DND-41 (cell line): ENCODE measurements at regions not wholly inside any gene's neighbourhood (a gene's known extent, or its start where the extent isn't known, plus 50 kb on each side); places are given as distances from the start of the nearest gene placed in this dataset.

Experiments used
- CTCF ChIP-seq: IDR thresholded peaks from 2 replicates; pipeline ENCODE4 v1.5.1; 2012; ENCODE audit warnings: borderline replicate concordance, low read length, moderate library complexity, mild to moderate bottlenecking; ENCODE audit not compliant: poor library complexity, severe bottlenecking; ENCODE audit errors: extremely low read depth
- EZH2 ChIP-seq: IDR thresholded peaks from 3 replicates; pipeline ENCODE4 v1.6.1; 2012; ENCODE audit warnings: borderline replicate concordance, low read depth, mild to moderate bottlenecking, moderate library complexity, low read length, inconsistent platforms; ENCODE audit not compliant: severe bottlenecking

GRCh38 chr1:29719253-29719652, 482.9 kb downstream of the PTPRU start:
- TF ChIP-seq CTCF (no peak), EZH2 (no peak)
